Left lung (tissue), 4 donors: ENCODE measurements at regions not wholly inside any gene's neighbourhood (a gene's known extent, or its start where the extent isn't known, plus 50 kb on each side); places are given as distances from the start of the nearest gene placed in this dataset.

ENCODE experiments used
- ATAC-seq: fragments of 200-7000 bp; cut with Tn5 transposase; one replicate; pipeline ENCODE4 v1.9.1; 2020; ENCODE audit warnings: moderate library complexity
- DNase-seq, 4 donors: peaks; one replicate each; pipeline ENCODE4 v3.0.0-alpha.2; 2013 to 2020
- H3K27ac ChIP-seq, 2 donors: fragments of 200-600 bp; sonication (generic) in 1 of 2; one replicate each; pipeline versions ENCODE4 v1.5.0 to v1.8.0; 2020 to 2021
- H3K27me3 ChIP-seq, 2 donors: fragments of 200-600 bp; sonication (generic) in 1 of 2; one replicate each; pipeline versions ENCODE4 v1.5.0 to v1.8.0; 2020 to 2021
- H3K36me3 ChIP-seq, 2 donors: fragments of 200-600 bp; sonication (generic) in 1 of 2; one replicate each; pipeline versions ENCODE4 v1.5.0 to v1.8.0; 2020 to 2021
- H3K4me1 ChIP-seq, 2 donors: fragments of 200-600 bp; one replicate each; pipeline ENCODE4 v1.8.0; 2021
- H3K4me3 ChIP-seq, 2 donors: fragments of 200-600 bp; sonication (generic) in 1 of 2; one replicate each; pipeline versions ENCODE4 v1.5.0 to v1.8.0; 2020 to 2021; ENCODE audit warnings: mild to moderate bottlenecking in 1 of 2
- H3K9me3 ChIP-seq, 2 donors: fragments of 200-600 bp; sonication (generic) in 1 of 2; one replicate each; pipeline versions ENCODE4 v1.5.0 to v1.8.0; 2020 to 2021
- intact Hi-C, 2 donors: fragments of 100-400 bp; cut with DNase I; formaldehyde crosslinking; loops; one replicate each; pipeline versions ENCODE4 v1.11.2 to v1.14.2; 2022
- TF ChIP-seq, protein P1 (sequence below), 2 donors: fragments of 200-600 bp; sonication (generic) in 1 of 2; IDR thresholded peaks; one replicate each; pipeline versions ENCODE4 v1.5.0 to v1.8.0; 2021; ENCODE audit warnings: antibody characterized with exemption in 2 of 2
- donor health status: DM: no; HTN: yes; CAD: no.
- donor health status: DM: no; HTN: no; CAD: no.

DNA sequence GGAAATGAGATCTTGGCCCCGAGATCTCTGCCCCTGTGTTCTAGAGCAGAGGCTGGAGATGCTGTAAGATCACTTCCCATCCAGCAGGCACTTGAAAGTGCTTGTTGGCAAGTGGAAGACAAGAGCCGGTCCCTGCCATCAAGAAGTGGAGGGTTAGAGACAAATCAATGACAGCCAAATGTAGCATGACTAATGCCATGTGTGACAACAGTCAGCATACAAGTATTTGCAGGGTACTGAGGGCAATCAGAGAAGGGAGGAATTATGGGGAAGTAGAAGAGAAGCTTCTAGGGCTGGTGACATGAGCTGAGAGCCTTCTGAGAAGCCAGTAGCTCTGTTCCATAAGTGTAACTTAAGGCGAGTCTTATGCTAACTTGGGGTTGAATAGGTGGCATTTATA lies 58.6 kb downstream of the TMEM17 start:
- ATAC-seq (peak; percentile 26), DNase-seq (no peak)
- H3K36me3 ChIP-seq: no peaks in the 10 kb centered on the region
- H3K4me1 ChIP-seq: no peaks in the 10 kb centered on the region
- intact Hi-C loops: no loop called here
- H3K9me3 ChIP-seq: no peaks in the 10 kb centered on the region
- no peak overlapping the region for H3K4me3 ChIP-seq
- TF ChIP-seq, protein P1, sequence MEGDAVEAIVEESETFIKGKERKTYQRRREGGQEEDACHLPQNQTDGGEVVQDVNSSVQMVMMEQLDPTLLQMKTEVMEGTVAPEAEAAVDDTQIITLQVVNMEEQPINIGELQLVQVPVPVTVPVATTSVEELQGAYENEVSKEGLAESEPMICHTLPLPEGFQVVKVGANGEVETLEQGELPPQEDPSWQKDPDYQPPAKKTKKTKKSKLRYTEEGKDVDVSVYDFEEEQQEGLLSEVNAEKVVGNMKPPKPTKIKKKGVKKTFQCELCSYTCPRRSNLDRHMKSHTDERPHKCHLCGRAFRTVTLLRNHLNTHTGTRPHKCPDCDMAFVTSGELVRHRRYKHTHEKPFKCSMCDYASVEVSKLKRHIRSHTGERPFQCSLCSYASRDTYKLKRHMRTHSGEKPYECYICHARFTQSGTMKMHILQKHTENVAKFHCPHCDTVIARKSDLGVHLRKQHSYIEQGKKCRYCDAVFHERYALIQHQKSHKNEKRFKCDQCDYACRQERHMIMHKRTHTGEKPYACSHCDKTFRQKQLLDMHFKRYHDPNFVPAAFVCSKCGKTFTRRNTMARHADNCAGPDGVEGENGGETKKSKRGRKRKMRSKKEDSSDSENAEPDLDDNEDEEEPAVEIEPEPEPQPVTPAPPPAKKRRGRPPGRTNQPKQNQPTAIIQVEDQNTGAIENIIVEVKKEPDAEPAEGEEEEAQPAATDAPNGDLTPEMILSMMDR (IDR thresholded peaks at IDR 0.05): no peak
- H3K27ac ChIP-seq: no peak overlapping the region
- no peaks in the 10 kb centered on the region for H3K27me3 ChIP-seq

DNA sequence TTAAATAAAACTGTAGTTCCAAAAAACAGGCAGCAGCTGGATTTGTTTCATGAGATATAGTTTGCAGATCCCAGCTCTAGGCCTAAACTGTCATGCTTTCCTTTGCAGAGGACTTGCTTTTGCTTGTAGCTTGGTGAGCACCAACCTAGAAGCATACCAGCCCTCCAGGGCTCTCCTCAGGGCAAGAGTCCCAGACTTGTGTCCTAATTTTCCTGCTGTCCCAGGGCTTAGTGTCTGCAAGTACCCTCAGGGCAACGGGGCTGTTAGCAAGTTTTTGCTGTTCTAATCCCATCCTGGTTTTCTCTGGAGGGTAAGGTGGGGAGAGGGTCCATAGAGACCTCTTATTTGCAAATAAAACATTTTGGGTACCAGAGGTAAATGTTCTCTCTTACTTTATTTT lies 59.5 kb downstream of the TMEM17 start:
- Histone ChIP-seq H3K4me3 (no peak overlapping the region), H3K36me3 (no peaks in the 10 kb centered on the region), H3K27ac (no peak overlapping the region), H3K27me3 (no peaks in the 10 kb centered on the region), H3K9me3 (no peaks in the 10 kb centered on the region), H3K4me1 (no peaks in the 10 kb centered on the region)
- ATAC-seq: no peak
- intact Hi-C loops: no loop called here
- TF ChIP-seq, protein P1 (IDR thresholded peaks at IDR 0.05): no peak
- DNase-seq: no peak

DNA sequence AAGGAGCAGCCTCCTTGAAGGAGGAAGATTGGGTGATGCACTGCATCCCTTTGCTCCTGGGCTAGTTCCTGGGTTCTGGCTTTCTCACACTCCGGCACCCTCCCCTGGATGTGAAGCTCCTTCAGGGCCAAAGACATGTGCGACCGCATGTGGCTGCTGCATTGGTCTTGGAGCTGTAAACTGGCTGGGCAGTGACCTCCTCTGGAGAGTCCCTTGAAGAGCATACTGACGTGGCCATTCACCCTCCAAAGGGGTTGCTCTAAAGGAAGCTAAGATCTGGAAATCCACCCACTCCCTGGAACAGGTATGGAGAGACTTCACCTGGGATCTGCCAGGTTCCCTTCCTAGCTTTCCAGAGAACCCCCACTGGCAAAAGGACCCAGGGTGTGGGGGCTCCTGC lies 62.1 kb downstream of the TMEM17 start:
- ATAC-seq (no peak), DNase-seq (no peak)
- Histone ChIP-seq H3K27me3 (no peaks in the 10 kb centered on the region), H3K4me3 (no peak overlapping the region), H3K9me3 (no peaks in the 10 kb centered on the region), H3K4me1 (no peaks in the 10 kb centered on the region), H3K36me3 (no peaks in the 10 kb centered on the region), H3K27ac (no peak overlapping the region)
- TF ChIP-seq, protein P1 (IDR thresholded peaks at IDR 0.05): no peak
- intact Hi-C loops: no loop called here

DNA sequence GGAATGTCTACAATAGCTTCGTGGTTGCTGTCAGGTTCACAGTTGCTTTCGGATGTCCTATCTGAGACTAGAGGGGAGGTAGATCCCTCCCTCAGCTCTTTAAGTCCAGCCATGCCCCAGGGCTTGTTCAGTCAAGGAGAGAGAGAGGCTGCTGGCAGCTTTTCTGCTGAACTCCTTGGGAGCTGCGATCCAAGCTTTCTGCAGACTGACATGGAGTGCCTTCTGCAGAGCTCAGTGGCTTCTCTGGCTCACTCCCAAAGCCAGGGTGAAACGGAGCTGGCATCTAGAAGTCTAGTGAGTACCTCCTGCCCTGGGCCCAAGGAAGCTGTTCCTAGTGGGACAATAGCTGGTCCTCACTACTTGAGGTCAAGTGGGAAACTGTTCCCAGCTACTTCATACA lies 62.5 kb downstream of the TMEM17 start:
- Histone ChIP-seq H3K27ac (no peak overlapping the region), H3K36me3 (no peaks in the 10 kb centered on the region), H3K4me1 (no peaks in the 10 kb centered on the region), H3K9me3 (no peaks in the 10 kb centered on the region), H3K4me3 (no peak overlapping the region), H3K27me3 (no peaks in the 10 kb centered on the region)
- DNase-seq (no peak), ATAC-seq (no peak)
- TF ChIP-seq, protein P1 (IDR thresholded peaks at IDR 0.05): no peak
- intact Hi-C loops: no loop called here

DNA sequence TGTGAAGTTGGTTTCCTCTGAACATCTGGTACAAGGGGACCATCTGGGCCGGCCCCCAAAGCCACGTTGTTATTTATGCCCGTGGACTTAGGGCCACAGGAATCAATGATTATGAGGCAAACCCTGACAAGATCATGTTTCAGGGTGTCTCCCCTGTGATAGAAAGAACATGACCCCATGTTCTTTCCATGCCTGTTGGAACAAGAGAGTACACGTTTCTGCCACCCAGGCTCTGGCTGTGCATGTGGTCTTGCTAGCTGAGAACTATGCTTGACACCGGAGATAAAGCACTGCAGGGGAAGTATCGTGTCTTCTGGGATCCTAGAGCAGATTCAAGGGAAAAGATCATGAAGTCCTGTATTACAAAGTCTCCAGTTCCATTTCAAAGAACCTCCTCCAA lies 64.2 kb downstream of the TMEM17 start:
- TF ChIP-seq, protein P1 (IDR thresholded peaks at IDR 0.05): no peak
- Histone ChIP-seq H3K4me1 (no peaks in the 10 kb centered on the region), H3K36me3 (no peaks in the 10 kb centered on the region), H3K9me3 (no peaks in the 10 kb centered on the region), H3K27ac (no peak overlapping the region), H3K27me3 (no peaks in the 10 kb centered on the region), H3K4me3 (no peak overlapping the region)
- no peak for ATAC-seq
- no peak for DNase-seq
- intact Hi-C loops: no loop called here
